GM12864 (cell line): ENCODE measurements at regions not wholly inside any gene's neighbourhood (a gene's known extent, or its start where the extent isn't known, plus 50 kb on each side); places are given as distances from the start of the nearest gene placed in this dataset.

ENCODE experiments used
- DNase-seq: peaks from one replicate; pipeline ENCODE4 v3.0.0-alpha.2; 2011; ENCODE audit warnings: low read depth
- H3K4me3 ChIP-seq: 2 replicates; pipeline ENCODE4 v1.5.1; 2011; ENCODE audit warnings: mild to moderate bottlenecking, low read depth, low read length, control low read depth
- CTCF ChIP-seq: IDR thresholded peaks from 2 replicates; pipeline ENCODE4 v1.5.1; 2011; ENCODE audit warnings: low read depth, mild to moderate bottlenecking, moderate library complexity, low read length, control low read depth, inconsistent platforms; ENCODE audit errors: missing control alignments

GRCh38 chr12:20205854-20206253 is 162.5 kb upstream of the PDE3A start:
- no peak for TF ChIP-seq CTCF
- DNase-seq: no peak
- H3K4me3 ChIP-seq: no peak overlapping the region

GRCh38 chr12:20206410-20206809 is 161.9 kb upstream of the PDE3A start:
- TF ChIP-seq CTCF: no peak
- no peak for DNase-seq

GRCh38 chr12:20210621-20211215 is 157.6 kb upstream of the PDE3A start:
- DNase-seq: no peak
- no peak for TF ChIP-seq CTCF
- H3K4me3 ChIP-seq: no peak overlapping the region

More at GRCh38 chr12:20206410-20206809, 161.9 kb upstream of the PDE3A start:
- no peak overlapping the region for H3K4me3 ChIP-seq

- H3K4me3 ChIP-seq: no peak overlapping the region
- no peak for TF ChIP-seq CTCF
- DNase-seq: no peak
These were observed 156.8 kb upstream of the PDE3A start for GRCh38 chr12:20211541-20211940.

GRCh38 chr12:20211981-20212421 is 156.3 kb upstream of the PDE3A start:
- H3K4me3 ChIP-seq: no peak overlapping the region
- TF ChIP-seq CTCF: no peak
- DNase-seq: no peak

- no peak overlapping the region for H3K4me3 ChIP-seq
- no peak for DNase-seq
These were observed 155.4 kb upstream of the PDE3A start for GRCh38 chr12:20212658-20213555.

More at GRCh38 chr12:20212658-20213555, 155.4 kb upstream of the PDE3A start:
- TF ChIP-seq CTCF: no peak
